ENCODE measurements at regions not wholly inside any gene's neighbourhood (a gene's known extent, or its start where the extent isn't known, plus 50 kb on each side); places are given as distances from the start of the nearest gene placed in this dataset.

DNA sequence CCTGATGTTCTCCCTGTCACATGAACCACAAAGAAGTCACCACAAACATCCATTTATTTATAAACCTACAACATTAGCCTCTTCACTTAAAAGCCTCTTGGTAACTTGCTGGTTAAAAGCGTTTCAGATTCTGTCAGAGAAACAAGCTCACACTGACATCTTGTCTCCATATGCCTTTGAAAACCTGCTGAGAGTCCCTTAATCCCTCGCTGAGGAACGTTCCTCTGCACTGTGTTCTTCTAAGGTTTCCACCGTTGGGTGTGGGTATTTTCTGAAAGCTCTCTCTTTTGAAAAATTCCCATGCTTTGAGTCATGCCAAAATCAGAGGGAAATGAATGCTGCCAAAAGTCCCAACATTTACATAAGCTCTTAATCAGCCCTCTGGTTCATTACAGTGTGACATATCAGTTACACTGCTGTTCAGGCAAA, 149.8 kb downstream of the CCDC34 start:
- no peak for DNase-seq

DNA sequence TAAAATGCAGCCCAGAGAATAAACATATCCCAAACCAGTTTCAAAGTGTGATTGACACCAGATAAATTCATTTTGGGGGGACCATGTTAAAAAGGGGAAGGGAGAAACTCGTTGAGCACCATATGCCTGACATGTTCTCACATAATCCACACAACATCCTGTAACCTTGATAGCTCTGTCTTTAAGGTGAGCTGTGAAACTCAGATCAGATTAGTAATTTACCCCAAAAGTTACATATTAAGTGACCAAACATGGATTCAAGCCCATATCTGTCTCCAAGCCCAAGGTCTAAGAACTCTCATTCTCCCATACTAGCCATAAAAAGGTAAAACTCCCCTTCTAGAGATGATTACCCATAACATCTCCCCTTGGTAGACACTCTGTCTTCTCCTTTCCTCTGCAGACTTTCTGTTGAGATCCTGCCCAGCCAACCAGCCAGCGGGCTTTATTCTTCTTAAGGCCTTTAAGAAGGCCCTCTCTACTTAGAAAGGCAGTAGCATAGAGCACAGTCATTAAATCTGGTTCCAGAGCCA, 150.7 kb downstream of the CCDC34 start:
- no peak for DNase-seq

- DNase-seq: peak; percentile 6
Observed at GRCh38 chr11:27211370-27212127, 151.5 kb downstream of the CCDC34 start.

GRCh38 chr11:27210531-27210930, 152.5 kb downstream of the CCDC34 start:
- DNase-seq: no peak

- DNase-seq: no peak
Observed at GRCh38 chr11:27209562-27210005, 153.4 kb downstream of the CCDC34 start.

- no peak for DNase-seq
Observed at GRCh38 chr11:27208846-27209245, 154.2 kb downstream of the CCDC34 start.

- DNase-seq: no peak
Observed at GRCh38 chr11:27207025-27207650, 155.9 kb downstream of the CCDC34 start.

- DNase-seq: no peak
Observed at GRCh38 chr11:27205779-27206570, 157.0 kb downstream of the CCDC34 start.

DNA sequence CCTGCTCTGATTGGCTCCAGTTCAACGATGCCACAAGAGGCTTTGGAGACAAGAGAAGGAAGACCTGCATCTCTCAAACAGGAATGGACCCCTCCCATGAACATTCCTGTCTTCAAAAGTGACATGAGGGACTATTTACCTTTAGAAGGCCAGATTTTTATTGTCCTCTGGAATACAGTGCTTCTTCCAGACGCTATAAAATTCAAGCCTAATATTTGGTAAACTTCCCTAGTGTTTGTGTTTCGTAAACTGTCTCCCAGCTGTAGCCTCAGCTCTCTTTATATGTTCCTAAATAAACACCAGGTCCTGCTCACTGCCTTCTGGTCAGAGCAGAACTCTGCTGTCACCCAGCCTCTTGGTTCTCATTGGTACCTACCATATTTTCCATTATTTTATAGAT, 157.8 kb downstream of the CCDC34 start:
- no peak for DNase-seq

DNA sequence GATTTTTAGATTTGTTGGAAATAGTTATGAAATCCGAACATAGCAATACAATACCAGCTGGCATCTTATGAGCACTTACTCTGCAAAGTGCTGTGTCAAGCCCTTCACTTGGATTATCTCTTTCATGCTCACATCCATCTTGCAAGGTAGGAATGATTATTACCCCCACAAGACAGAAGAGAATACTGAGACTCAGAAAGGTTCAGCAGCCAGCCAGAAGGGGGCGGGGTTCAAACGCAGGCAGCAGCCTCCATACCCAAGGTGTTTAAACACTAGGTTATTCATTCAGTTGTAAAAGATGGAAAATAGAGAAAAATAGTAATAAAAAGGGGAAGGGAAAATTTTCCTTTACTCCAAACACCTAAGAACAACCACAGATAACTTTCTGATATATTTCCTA, 158.5 kb downstream of the CCDC34 start:
- DNase-seq: peak in 1 of 2 donors; percentile 6

DNA sequence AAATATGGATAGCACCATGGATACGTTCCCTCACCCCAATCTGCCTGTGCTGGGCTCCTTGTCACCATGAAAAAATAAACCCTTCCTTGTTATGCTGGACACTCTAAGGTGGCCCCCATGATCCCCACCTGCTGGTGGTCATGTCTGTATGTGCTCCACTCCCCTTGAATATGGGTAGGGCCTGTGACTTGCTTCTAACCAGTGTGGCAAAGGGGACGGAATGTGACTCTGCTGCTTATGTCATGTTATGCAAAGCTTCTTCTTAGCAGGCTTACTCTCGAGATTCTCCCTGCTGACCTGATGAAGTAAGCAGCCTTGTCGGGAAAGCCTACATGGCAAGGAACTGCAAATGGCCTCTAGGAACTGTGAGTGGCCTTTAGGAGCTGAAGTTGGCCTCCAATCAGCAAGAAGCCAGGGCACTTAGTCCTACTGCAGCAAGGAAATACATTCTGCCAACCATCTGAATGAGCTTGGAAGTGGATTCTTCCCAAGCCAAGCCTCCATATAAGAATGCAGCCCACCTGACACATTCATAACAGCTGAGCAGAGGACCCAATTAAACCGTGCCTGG, 159.9 kb downstream of the CCDC34 start:
- DNase-seq: no peak

- no peak for DNase-seq
Observed at GRCh38 chr11:27201454-27202302, 161.1 kb downstream of the BBOX1 start.

GRCh38 chr11:27200779-27201453, 160.3 kb downstream of the BBOX1 start:
- DNase-seq: no peak

DNA sequence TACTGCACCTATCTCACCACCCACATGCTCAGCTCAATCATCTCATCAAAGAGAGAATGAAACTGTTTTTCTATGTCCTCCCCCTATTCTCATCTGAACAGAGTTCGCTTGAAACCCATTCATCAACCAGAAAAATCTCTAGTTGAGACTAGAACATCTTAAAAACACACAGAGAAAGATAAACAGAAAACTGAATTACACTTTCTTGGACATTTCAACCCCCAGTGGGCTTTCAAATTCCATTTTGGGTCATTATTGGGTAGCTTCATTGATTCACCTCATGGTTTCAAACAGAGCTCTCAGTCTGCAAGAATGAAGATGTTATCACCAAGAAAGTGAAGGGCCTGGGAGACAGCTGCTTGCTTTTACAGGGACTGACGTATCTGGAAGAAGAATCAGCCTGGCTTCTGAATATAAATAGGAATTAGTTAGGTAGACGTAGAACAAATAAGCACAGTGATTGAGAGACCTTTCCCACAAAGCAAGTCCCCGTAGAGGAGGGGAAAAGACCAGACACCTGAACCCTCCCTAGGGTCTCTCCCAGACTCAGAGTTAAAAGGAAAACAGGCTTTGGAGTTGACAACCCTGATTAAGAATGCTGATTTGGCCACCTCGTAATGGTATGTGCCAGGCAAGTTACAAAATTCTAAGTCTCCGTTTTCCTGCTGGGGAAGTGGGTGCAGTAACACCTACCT, 155.7 kb downstream of the BBOX1 start:
- no peak for DNase-seq

DNA sequence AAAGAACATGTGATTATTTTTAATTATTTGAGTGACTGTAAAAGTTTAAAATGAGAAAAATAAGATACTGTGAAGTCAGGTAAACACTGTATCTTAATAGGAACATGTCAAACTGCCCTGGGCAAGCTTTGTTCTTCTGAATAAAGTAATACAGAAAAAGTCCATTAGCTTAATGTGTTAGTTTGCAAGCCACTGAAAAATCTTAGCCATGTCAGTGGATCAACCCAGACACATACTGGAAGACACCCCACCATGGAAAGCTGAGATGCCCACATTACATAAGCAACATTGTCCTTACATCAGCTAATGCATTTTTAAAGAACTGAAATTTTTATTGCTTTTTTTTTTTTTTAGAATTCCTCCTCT, 155.2 kb downstream of the BBOX1 start:
- DNase-seq: no peak

GRCh38 chr11:27194976-27195375, 154.4 kb downstream of the BBOX1 start:
- no peak for DNase-seq

- DNase-seq: no peak
Observed at GRCh38 chr11:27193434-27194225, 153.0 kb downstream of the BBOX1 start.

DNA sequence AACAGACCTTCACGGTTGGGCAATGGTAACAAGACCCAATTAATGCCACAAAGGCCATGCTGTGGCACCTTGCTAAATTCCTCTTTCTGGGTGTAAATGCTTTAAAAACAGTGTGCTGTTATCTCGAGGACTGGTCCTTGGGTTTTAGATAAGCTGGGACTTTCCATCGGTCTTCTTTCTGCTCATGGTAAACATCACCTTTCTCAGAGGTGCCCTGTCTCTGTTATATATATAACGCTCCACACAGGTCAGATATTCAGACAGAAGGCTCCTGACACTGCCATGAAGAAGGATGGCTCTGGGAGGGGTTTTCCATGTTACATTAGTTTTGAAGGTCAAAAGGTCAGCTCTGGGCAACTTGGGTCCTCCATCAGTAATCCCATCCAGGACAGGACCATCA, 151.6 kb downstream of the BBOX1 start:
- DNase-seq: no peak

DNA sequence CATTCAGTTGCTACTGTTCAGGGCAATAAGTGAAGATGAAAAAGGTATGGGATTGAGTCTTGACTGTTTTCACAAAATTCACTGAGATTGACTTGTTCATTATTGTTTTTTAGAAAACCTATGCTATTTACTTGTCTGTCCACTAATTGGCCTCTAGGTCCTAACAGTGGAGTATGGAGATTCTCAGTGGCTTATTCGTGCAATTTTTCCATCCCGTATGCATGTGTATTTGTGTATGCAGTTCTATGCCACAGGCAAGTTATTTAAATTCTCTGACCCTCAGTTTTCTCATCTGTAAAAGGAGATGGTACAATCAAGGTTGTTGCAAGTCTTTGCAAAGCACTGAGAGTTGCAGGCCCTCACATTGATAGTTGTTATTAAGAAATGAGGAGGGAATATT, 151.0 kb downstream of the BBOX1 start:
- DNase-seq: no peak

- no peak for DNase-seq
Observed at GRCh38 chr11:27188696-27189095, 148.1 kb downstream of the BBOX1 start.
